K562 (cell line): ENCODE measurements at regions not wholly inside any gene's neighbourhood (a gene's known extent, or its start where the extent isn't known, plus 50 kb on each side); places are given as distances from the start of the nearest gene placed in this dataset.

ENCODE experiments used
- ATAC-seq: fragments of 200-7000 bp; cut with Tn5 transposase; 3 replicates; pipeline ENCODE4 v1.9.1; 2020; ENCODE audit warnings: moderate library complexity
- BruUV-seq: library from RNA; stranded (reverse); fragments of 400-500 nt; replicated peaks from 2 replicates; lab custom pipeline; 2021; lab: Mats Ljungman, UMichigan
- CTCF ChIA-PET: fragments of 300-600 bp; formaldehyde crosslinking; extraction: SDS; loops from one replicate; lab custom pipeline; 2021; ENCODE audit warnings: low intra/inter-chr PET ratio; lab: Yijun Ruan, JAX
- POLR2A ChIA-PET: fragments of 300-600, 350-650 bp; sonication (Branson Sonifier 250); formaldehyde crosslinking; extraction: SDS; loops from one replicate; lab custom pipeline; 2021; ENCODE audit warnings: antibody characterized with exemption, inconsistent platforms; lab: Yijun Ruan, JAX
- DNase-seq, 4 experiments: peaks; one replicate each; pipeline versions ENCODE4 v3.0.0 to v3.0.0-alpha.2; 2011 to 2018; ENCODE audit warnings: low spot score in 3 of 4, mixed read lengths in 3 of 4; ENCODE audit errors: extremely low read depth in 1 of 4
- FAIRE-seq: peaks from 2 replicates; lab custom pipeline; 2011; peaks lifted over from hg19 to GRCh38; lab: Jason Lieb, UNC
- H2AFZ ChIP-seq: 2 replicates; pipeline ENCODE4 v1.6.0; 2011; ENCODE audit warnings: low read depth, low read length, control low read depth, inconsistent platforms
- H3K27ac ChIP-seq: fragments of 200-600 bp; 3 replicates; pipeline ENCODE4 v1.8.0; 2011; ENCODE audit warnings: low read depth, mild to moderate bottlenecking, control low read depth, inconsistent platforms, low read length, moderate library complexity, mixed read lengths; ENCODE audit errors: extremely low read depth
- H3K27me3 ChIP-seq, 2 experiments: fragments of 300-600 bp in 1 of 2; 2 replicates in 1 of 2; 3 replicates in 1 of 2; pipeline versions ENCODE4 v1.6.0 to v1.8.0; 2011; ENCODE audit warnings: inconsistent platforms in 2 of 2, low read length in 2 of 2, mild to moderate bottlenecking in 1 of 2, mixed read lengths in 1 of 2, moderate library complexity in 1 of 2; ENCODE audit not compliant: control insufficient read depth in 2 of 2, insufficient read depth in 2 of 2
- H3K36me3 ChIP-seq: fragments of 300-600 bp; 3 replicates; pipeline ENCODE4 v1.8.0; 2011; ENCODE audit warnings: mild to moderate bottlenecking, low read length, inconsistent platforms; ENCODE audit not compliant: control insufficient read depth, insufficient read depth
- H3K4me1 ChIP-seq, 2 experiments: fragments of 200-600 bp in 1 of 2; replicated peaks in 1 of 2; 2 replicates in 1 of 2; 3 replicates in 1 of 2; pipeline versions ENCODE4 v1.5.1 to v1.8.0; 2011; ENCODE audit warnings: inconsistent platforms in 2 of 2, low read length in 2 of 2, mild to moderate bottlenecking in 1 of 2, mixed read lengths in 1 of 2, moderate library complexity in 1 of 2; ENCODE audit not compliant: control insufficient read depth in 2 of 2, insufficient read depth in 2 of 2
- H3K4me2 ChIP-seq: 2 replicates; pipeline ENCODE4 v1.6.1; 2011; ENCODE audit warnings: low read length, control low read depth, inconsistent platforms, mixed read lengths; ENCODE audit not compliant: insufficient read depth
- H3K4me3 ChIP-seq: fragments of 200-600 bp; sonication (generic), shearing (Covaris generic); 2 replicates; pipeline ENCODE4 v1.5.1; 2016; ENCODE audit warnings: control low read depth, inconsistent platforms
- H3K79me2 ChIP-seq: fragments of 200-600 bp; 3 replicates; pipeline ENCODE4 v1.8.0; 2011; ENCODE audit warnings: low read length, inconsistent platforms; ENCODE audit not compliant: control insufficient read depth, insufficient read depth
- H3K9ac ChIP-seq, 2 experiments: 2 replicates each; pipeline versions ENCODE4 v1.6.0 to v1.6.1; 2011; ENCODE audit warnings: low read depth in 2 of 2, low read length in 2 of 2, control low read depth in 1 of 2, inconsistent platforms in 1 of 2, mild to moderate bottlenecking in 1 of 2, mixed read lengths in 1 of 2; ENCODE audit not compliant: insufficient read depth in 1 of 2
- H3K9me1 ChIP-seq: one replicate; pipeline ENCODE4 v1.6.0; 2011; ENCODE audit warnings: inconsistent platforms, mild to moderate bottlenecking, low read length, moderate library complexity; ENCODE audit not compliant: control insufficient read depth, insufficient read depth
- H3K9me3 ChIP-seq: replicated peaks from 2 replicates; pipeline ENCODE4 v1.5.1; 2011; ENCODE audit warnings: low read depth, low read length, inconsistent platforms; ENCODE audit not compliant: control insufficient read depth, insufficient read depth
- H4K20me1 ChIP-seq: replicated peaks from 2 replicates; pipeline ENCODE4 v1.6.1; 2011; ENCODE audit warnings: low read length, inconsistent platforms, mixed read lengths; ENCODE audit not compliant: control insufficient read depth, insufficient read depth
- ASH1L ChIP-seq: fragments of 450-650 bp; IDR thresholded peaks from 2 replicates; pipeline ENCODE4 v1.6.1; 2018; ENCODE audit warnings: borderline replicate concordance, mild to moderate bottlenecking, low read depth; ENCODE audit not compliant: partially characterized antibody
- CTCF ChIP-seq, 3 experiments: IDR thresholded peaks in 2 of 3; conservative IDR thresholded peaks in 1 of 3; 2 replicates each; pipeline ENCODE4 v1.5.1; 2011 to 2012; ENCODE audit warnings: low read length in 3 of 3, mild to moderate bottlenecking in 3 of 3, control low read depth in 2 of 3, improper control_type of control experiment in 1 of 3, inconsistent platforms in 1 of 3, low read depth in 1 of 3, mixed read lengths in 1 of 3, moderate library complexity in 1 of 3; ENCODE audit not compliant: insufficient read depth in 2 of 3
- HMGN3 ChIP-seq: IDR thresholded peaks from 2 replicates; pipeline ENCODE4 v1.6.1; 2011; ENCODE audit warnings: borderline replicate concordance, low read depth, mild to moderate bottlenecking, mixed read lengths, low read length; ENCODE audit not compliant: insufficient read length; ENCODE audit errors: extremely low read depth
- KLF6 ChIP-seq: fragments of 250-450 bp; sonication (Bioruptor Pico); IDR thresholded peaks from 2 replicates; pipeline ENCODE4 v1.4.0; 2020; ENCODE audit warnings: mild to moderate bottlenecking, moderate library complexity, borderline replicate concordance
- NFYB ChIP-seq: IDR thresholded peaks from 2 replicates; pipeline ENCODE4 v1.6.1; 2011; ENCODE audit warnings: mild to moderate bottlenecking, moderate library complexity; ENCODE audit not compliant: insufficient read length; ENCODE audit errors: extremely low read depth
- PCBP2 ChIP-seq: fragments of 200-400 bp; formaldehyde crosslinking; IDR thresholded peaks from 2 replicates; pipeline ENCODE4 v1.6.1; 2018; ENCODE audit warnings: low read length, low read depth, mild to moderate bottlenecking, moderate library complexity; ENCODE audit not compliant: poor library complexity, severe bottlenecking
- ZBTB17 ChIP-seq: fragments of 450-650 bp; formaldehyde crosslinking; IDR thresholded peaks from 2 replicates; pipeline ENCODE4 v1.4.0; 2020; ENCODE audit warnings: mild to moderate bottlenecking
- ZNF583 ChIP-seq: fragments of 250-450 bp; sonication (Bioruptor Pico); IDR thresholded peaks from 2 replicates; pipeline ENCODE4 v1.4.0; 2020
- ZNF76 ChIP-seq: fragments of 250-450 bp; sonication (Bioruptor Pico); IDR thresholded peaks from 2 replicates; pipeline ENCODE4 v1.4.0; 2020; ENCODE audit warnings: mild to moderate bottlenecking, moderate library complexity, borderline replicate concordance
- WGBS: fragments of 100-300 bp; shearing (Covaris generic); methylation state at CpG from one replicate; pipeline ENCODE4 v1.1.6; 2016; ENCODE audit warnings: low coverage, mixed read lengths; ENCODE audit not compliant: insufficient coverage; ENCODE audit errors: missing lambda C conversion rate; 5-methylcytosine and 5-hydroxymethylcytosine counted together
- in situ Hi-C: fragments of 300-500 bp; cut with MboI; formaldehyde crosslinking; loops from 4 replicates; pipeline ENCODE4 v1.15.0; 2018; ENCODE audit warnings: inconsistent platforms, mixed read lengths
- intact Hi-C: fragments of 100-400 bp; cut with micrococcal nuclease; formaldehyde crosslinking; loops from 2 replicates; pipeline ENCODE4 v1.14.2; 2022
- TF ChIP-seq, protein P1 (sequence below): fragments of 450-650 bp; IDR thresholded peaks from 2 replicates; pipeline ENCODE4 v1.7.0; 2016; ENCODE audit warnings: borderline replicate concordance
- TF ChIP-seq, protein P2 (sequence below): fragments of 450-650 bp; IDR thresholded peaks from 2 replicates; pipeline ENCODE4 v1.6.1; 2017; ENCODE audit warnings: antibody characterized with exemption

- no peak overlapping the region for H3K27ac ChIP-seq
- CTCF ChIA-PET: no interaction called here
- no peak overlapping the region for H3K9ac ChIP-seq
- intact Hi-C loops: no loop called here
- H3K4me1 ChIP-seq: no peaks in the 10 kb centered on the region
- FAIRE-seq: no peak
- no peaks in the 10 kb centered on the region for H3K9me1 ChIP-seq
- H3K36me3 ChIP-seq: no peaks in the 10 kb centered on the region
- no peak overlapping the region for H3K4me2 ChIP-seq
- H3K79me2 ChIP-seq: no peaks in the 10 kb centered on the region
- no peak overlapping the region for H2AFZ ChIP-seq
- no peaks in the 10 kb centered on the region; a peak in 1 of 5 replicates for H3K27me3 ChIP-seq
- ATAC-seq: no peak
- POLR2A ChIA-PET: no interaction called here
- H3K4me3 ChIP-seq: no peak overlapping the region
- TF ChIP-seq NFYB (no peak), ZNF76 (CRISPR knock-in tag) (no peak), ZBTB17 (no peak), KLF6 (no peak), PCBP2 (no peak), ASH1L (no peak)
- TF ChIP-seq, all 486 proteins: peak for 0
- Histone ChIP-seq H3K9me3 (no peaks in the 10 kb centered on the region), H4K20me1 (no peaks in the 10 kb centered on the region)
- WGBS: 0% methylated on average over 3 of the region's 3 CpGs
- no peak for DNase-seq
- no TSS peak for BruUV-seq
- in situ Hi-C loops: no loop called here
Observed at GRCh38 chr16:48912360-48912759, 302.4 kb upstream of the N4BP1 start.

DNA sequence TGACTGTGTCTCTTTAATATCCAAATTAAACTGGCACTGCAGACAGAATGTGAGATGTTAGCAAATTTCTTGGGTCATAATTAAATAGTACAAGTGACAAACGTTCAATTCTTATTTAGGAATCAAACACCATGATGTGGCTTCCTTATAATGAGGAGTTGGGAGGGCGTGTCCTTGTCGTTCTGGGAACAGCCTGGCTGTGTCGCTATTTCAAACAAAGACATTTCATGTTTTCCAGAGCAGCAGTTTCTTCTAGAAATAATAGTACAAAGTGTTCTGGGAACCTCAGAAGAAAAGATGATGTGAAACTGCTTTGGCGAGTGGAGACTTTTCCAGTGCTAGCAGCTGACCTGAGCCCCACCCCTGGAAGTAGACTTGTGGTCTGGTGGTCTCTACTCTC, 301.7 kb upstream of the N4BP1 start:
- no TSS peak for BruUV-seq
- WGBS: 0% methylated on average over 5 of the region's 5 CpGs
- in situ Hi-C loops (no loop called here), intact Hi-C loops (no loop called here)
- H3K4me2 ChIP-seq: no peak overlapping the region
- H3K9ac ChIP-seq: no peak overlapping the region
- no peak overlapping the region for H3K4me3 ChIP-seq
- FAIRE-seq (no peak), ATAC-seq (no peak), DNase-seq (peak in 1 of 4 experiments; percentile 22)
- no peaks in the 10 kb centered on the region; a peak in 1 of 5 replicates for H3K27me3 ChIP-seq
- H3K27ac ChIP-seq: no peak overlapping the region
- H3K4me1 ChIP-seq: no peaks in the 10 kb centered on the region
- POLR2A ChIA-PET: no interaction called here
- no peaks in the 10 kb centered on the region for H3K9me1 ChIP-seq
- no peaks in the 10 kb centered on the region for H3K79me2 ChIP-seq
- H3K9me3 ChIP-seq: no peaks in the 10 kb centered on the region
- CTCF ChIA-PET: no interaction called here
- H3K36me3 ChIP-seq: no peaks in the 10 kb centered on the region
- no peaks in the 10 kb centered on the region for H4K20me1 ChIP-seq
- no peak overlapping the region for H2AFZ ChIP-seq
- TF ChIP-seq, protein P1, sequence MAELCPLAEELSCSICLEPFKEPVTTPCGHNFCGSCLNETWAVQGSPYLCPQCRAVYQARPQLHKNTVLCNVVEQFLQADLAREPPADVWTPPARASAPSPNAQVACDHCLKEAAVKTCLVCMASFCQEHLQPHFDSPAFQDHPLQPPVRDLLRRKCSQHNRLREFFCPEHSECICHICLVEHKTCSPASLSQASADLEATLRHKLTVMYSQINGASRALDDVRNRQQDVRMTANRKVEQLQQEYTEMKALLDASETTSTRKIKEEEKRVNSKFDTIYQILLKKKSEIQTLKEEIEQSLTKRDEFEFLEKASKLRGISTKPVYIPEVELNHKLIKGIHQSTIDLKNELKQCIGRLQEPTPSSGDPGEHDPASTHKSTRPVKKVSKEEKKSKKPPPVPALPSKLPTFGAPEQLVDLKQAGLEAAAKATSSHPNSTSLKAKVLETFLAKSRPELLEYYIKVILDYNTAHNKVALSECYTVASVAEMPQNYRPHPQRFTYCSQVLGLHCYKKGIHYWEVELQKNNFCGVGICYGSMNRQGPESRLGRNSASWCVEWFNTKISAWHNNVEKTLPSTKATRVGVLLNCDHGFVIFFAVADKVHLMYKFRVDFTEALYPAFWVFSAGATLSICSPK: no peak
- TF ChIP-seq CTCF (IDR thresholded peaks at IDR 0.05 in 2 of 3, conservative IDR thresholded peaks at IDR 0.05 in 1 of 3; ENCODE audit: insufficient read depth in 2 of 3, low read depth in 1 of 3, low read length in 3 of 3) (peak in 1 of 3 experiments; percentile 22; a peak in 1 of 6 replicates), HMGN3 (no peak), ZNF583 (CRISPR knock-in tag) (no peak)
- TF ChIP-seq, protein P2, sequence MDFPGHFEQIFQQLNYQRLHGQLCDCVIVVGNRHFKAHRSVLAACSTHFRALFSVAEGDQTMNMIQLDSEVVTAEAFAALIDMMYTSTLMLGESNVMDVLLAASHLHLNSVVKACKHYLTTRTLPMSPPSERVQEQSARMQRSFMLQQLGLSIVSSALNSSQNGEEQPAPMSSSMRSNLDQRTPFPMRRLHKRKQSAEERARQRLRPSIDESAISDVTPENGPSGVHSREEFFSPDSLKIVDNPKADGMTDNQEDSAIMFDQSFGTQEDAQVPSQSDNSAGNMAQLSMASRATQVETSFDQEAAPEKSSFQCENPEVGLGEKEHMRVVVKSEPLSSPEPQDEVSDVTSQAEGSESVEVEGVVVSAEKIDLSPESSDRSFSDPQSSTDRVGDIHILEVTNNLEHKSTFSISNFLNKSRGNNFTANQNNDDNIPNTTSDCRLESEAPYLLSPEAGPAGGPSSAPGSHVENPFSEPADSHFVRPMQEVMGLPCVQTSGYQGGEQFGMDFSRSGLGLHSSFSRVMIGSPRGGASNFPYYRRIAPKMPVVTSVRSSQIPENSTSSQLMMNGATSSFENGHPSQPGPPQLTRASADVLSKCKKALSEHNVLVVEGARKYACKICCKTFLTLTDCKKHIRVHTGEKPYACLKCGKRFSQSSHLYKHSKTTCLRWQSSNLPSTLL: no peak
